HPDE6-E6E7 (cell line): ENCODE measurements at regions not wholly inside any gene's neighbourhood (a gene's known extent, or its start where the extent isn't known, plus 50 kb on each side); places are given as distances from the start of the nearest gene placed in this dataset.
"Not testable (repeated sequence)": the region's sequence is repeated elsewhere in the genome, so short reads cannot be mapped to it uniquely, and the experiment has no call there.

Source experiments
- DNase-seq: peaks from one replicate; pipeline ENCODE4 v3.0.0; 2011; ENCODE audit warnings: missing footprints; ENCODE audit errors: extremely low spot score

DNA sequence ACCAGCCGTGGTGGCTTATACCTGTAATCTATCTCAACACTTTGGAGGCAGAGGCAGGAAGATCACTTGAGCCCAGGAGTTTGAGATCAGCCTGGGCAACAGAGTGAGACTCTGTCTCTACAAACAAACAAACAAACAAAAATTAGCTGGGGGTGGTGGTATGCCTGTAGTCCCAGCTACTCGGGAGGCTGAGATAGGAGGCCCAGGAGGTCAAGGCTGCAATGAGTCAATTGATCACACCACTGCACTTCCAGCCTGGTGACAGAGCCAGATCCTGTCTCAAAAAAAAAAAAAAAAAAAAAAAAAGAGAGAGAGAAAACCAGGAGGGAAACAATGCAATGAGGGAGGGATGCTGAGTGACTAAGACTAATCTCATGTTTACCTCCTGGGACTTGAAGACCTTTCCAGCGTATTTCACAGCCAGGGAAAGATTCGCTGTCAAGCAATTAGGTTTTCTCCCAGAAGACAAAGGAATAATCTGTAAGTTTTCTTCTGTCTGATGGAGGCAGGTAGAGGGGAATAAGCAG is 51.1 kb upstream of the MIER3 start:
- DNase-seq = no peak

DNA sequence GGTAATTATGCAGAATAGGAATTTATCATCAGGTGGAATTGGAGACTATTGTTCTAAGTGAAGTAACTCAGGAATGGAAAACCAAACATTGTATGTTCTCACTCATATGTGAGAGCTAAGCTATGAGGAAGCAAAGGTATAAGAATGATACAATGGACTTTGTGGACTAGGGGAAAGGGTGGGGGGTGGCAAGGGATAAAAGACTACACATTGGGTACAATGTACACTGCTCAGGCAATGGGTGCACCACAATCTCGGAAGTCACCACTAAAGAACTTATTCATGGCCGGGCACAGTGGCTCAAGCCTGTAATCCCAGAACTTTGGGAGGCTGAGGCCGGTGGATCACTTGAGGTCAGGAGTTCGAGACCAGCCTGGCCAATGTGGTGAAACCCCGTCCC is 51.6 kb upstream of the MIER3 start:
- DNase-seq = not testable (repeated sequence)

DNA sequence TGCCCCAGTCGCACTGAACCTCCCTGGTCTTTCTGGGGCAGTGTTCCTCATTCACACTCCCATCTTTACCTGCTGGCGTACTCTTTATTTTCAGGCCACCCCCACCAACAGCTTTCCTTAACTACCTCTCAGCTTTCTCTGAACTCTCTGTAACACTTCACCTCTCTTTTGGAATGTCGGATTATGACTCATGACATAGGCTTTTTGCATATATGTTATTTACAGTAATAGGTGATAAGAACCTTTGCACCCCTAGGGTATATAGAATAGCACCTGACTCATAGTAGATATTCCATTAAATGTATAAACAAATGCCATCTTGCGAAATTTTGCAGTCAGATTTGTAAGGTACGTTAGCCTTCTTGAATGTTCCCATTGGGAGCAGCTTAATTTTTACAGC is 52.9 kb upstream of the MIER3 start:
- peak; percentile 66 for DNase-seq

GRCh38 chr5:57007344-57007743 is 55.4 kb upstream of the MIER3 start:
- DNase-seq = no peak

GRCh38 chr5:57009811-57010210 is 57.9 kb upstream of the MIER3 start:
- DNase-seq = no peak

- no peak for DNase-seq
Observed at GRCh38 chr5:57010786-57011185, 58.9 kb upstream of the MIER3 start.

GRCh38 chr5:57012511-57012910 is 60.6 kb upstream of the MIER3 start:
- DNase-seq = no peak

DNA sequence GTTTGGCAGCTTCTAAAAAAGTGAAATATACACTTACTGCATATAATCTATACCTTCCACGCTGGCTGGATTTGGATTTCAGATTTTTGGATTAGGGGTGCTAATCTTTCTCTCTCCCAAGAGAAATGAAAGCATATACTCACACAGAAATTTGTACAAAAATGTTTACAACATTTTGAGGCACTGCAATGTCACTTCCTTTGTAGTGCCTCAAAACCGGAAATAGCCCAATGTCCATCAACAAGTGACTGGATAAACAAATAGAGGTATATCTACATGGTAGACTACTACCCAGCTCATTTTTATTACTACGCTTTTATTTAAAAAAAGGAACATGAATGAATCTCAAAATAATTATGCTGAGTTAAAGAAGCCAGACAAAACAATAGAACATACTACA is 74.0 kb upstream of the MIER3 start:
- no peak for DNase-seq

GRCh38 chr5:57028161-57028560 is 76.2 kb upstream of the MIER3 start:
- DNase-seq = no peak

GRCh38 chr5:57032151-57032551 is 80.2 kb upstream of the MIER3 start:
- DNase-seq = peak; percentile 37

GRCh38 chr5:57033103-57033502 is 81.2 kb upstream of the MIER3 start:
- DNase-seq = peak; percentile 51

DNA sequence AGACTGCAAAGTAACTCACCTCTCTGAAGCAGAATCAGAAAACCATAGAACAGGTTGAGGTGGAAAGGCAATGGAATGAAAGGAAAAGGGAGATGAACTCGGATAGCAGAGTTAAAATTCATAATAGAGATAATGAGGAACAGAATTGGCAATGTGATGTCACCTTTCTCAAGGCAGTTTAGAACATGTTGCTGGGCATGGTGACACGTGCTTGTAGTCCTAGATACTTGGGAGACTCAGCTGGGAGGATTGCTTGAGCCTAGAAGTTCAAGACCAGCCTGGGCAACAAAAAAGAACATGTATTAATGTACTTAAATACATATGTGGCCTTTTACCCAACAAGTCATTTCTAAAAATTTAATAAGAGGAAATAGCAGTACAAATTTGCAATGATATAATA is 81.6 kb upstream of the MIER3 start:
- no peak for DNase-seq

GRCh38 chr5:57034201-57034916 is 82.4 kb upstream of the MIER3 start:
- no peak for DNase-seq

- no peak for DNase-seq
Observed at GRCh38 chr5:57035955-57036354, 84.0 kb upstream of the MIER3 start.

- DNase-seq = no peak
Observed at GRCh38 chr5:57036761-57037160, 84.8 kb upstream of the MIER3 start.

DNA sequence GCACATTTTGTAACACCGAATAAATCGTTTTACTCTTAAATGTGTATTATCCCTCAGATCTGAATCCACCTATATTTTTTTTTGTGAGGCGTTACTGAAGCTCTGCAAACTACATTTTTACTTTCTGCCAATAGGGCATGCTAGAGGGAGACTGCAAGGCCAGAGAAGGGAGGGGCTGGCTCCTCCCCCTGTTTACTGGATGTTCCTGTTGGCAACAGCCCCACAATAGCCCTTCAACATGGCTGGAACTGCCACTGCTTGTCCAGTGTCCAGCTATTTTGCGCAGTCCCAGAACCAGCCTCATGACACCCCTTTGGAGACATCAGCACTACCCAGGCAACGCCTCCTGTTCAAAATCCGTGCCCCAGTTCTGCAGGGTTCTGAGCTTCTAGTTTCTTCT is 85.4 kb upstream of the MIER3 start:
- no peak for DNase-seq

- no peak for DNase-seq
Observed at GRCh38 chr5:57041570-57041969, 89.6 kb upstream of the MIER3 start.

- DNase-seq = no peak
Observed at GRCh38 chr5:57042524-57042931, 90.6 kb upstream of the MIER3 start.

DNA sequence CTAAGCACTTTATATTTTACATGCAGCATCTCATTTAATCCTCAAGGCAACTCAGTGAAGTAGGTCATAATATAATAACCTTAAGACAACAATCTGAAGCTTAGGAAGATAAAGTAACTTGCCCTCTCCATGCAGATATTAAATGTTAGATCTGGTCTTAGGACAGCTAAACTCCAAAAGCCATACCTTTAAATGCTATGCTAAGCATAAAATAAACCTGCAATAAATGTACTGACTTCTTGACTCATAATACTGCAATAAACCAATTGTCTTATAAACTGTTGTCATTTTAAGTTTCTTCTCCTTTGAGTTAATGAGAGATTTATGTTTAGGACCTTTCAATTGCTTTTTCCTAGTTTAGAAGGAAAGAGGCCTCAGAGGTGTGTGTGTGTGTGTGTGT is 102.2 kb upstream of the MIER3 start:
- no peak for DNase-seq

DNA sequence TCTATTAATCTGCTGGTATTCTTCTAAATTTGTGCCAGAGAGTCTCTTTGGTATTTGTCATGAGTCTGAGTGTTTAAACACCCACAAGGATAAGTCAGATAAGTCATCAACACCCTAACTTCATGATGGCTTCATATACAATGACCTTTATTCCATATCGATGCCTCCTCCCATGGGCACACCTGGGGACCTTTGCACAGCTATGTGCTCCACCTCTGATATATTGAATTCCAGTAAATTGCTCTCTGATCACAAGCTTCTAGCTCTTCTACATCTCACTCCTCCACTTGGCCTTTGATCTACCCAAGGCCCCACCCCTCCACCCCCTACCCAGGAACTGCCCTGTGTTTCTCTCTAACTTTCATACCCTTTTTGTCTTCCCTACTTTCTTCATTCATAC is 102.7 kb upstream of the MIER3 start:
- no peak for DNase-seq

- DNase-seq = no peak
Observed at GRCh38 chr5:57055731-57056130, 103.8 kb upstream of the MIER3 start.

DNA sequence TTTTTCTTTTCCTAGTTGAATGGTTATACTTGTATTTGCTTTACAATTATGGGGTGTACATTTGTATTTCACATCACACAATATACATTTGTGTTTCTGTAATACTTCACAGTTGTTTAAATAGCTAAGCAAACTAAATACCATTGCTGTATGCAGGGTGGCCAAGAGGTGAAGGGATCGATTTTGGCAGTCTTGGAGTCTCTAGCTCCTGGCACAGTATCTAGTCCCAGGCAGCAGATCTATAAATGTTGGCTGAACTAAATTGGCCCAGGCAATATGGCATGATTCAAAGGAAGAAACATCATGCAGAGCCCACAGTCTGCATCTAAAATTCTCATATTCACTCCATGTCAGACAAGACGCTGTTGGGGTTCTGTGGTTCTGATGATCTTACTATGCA is 110.1 kb upstream of the GPBP1 start:
- DNase-seq = no peak

DNA sequence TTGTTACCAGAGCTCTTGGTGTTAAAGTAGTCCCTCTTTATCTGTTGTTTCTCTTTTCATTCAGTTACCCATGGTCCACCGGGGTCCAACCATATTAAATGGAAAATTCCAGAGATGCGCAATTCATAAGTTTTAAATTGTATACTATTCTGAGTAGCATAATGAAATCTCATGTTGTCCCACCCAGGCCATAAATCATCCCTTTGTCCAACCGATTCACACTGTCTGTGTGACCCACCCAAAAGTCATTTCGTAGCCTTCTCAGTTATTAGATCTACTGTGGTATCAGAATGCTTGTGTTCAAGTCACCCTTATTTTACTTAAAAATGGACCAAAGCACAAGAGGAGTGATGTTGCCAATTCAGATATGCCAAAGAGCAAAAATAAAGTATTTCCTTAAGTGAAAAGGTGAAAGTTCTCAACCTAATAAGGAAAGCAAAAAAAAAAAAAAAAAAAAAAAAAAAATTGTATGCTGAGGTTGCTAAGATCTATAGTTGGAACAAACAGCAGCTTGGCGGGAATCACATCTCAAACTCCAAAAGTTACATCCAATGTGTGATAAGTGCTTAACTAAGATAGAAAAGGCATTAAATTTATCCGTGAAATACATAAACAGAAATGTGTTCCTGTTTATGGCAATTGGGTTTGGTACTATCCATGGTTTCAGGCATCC is 106.8 kb upstream of the GPBP1 start:
- no peak for DNase-seq

GRCh38 chr5:57067597-57067924 is 106.3 kb upstream of the GPBP1 start:
- DNase-seq = no peak
